Panc1 (cell line): ENCODE measurements at regions not wholly inside any gene's neighbourhood (a gene's known extent, or its start where the extent isn't known, plus 50 kb on each side); places are given as distances from the start of the nearest gene placed in this dataset.

Experiments used
- CTCF ChIP-seq: fragments of 450-650 bp; IDR thresholded peaks from 2 replicates; pipeline ENCODE4 v1.5.1; 2017; ENCODE audit warnings: mild to moderate bottlenecking
- POLR2AphosphoS5 ChIP-seq: IDR thresholded peaks from 2 replicates; pipeline ENCODE4 v1.6.1; 2012; ENCODE audit warnings: mild to moderate bottlenecking, low read depth, low read length, moderate library complexity

GRCh38 chr17:72226322-72226721 lies 105.5 kb downstream of the SOX9 start:
- TF ChIP-seq CTCF (no peak), POLR2AphosphoS5 (no peak)
